ENCODE measurements at regions not wholly inside any gene's neighbourhood (a gene's known extent, or its start where the extent isn't known, plus 50 kb on each side); places are given as distances from the start of the nearest gene placed in this dataset.
"Not testable (repeated sequence)": the region's sequence is repeated elsewhere in the genome, so short reads cannot be mapped to it uniquely, and the experiment has no call there.

DNA sequence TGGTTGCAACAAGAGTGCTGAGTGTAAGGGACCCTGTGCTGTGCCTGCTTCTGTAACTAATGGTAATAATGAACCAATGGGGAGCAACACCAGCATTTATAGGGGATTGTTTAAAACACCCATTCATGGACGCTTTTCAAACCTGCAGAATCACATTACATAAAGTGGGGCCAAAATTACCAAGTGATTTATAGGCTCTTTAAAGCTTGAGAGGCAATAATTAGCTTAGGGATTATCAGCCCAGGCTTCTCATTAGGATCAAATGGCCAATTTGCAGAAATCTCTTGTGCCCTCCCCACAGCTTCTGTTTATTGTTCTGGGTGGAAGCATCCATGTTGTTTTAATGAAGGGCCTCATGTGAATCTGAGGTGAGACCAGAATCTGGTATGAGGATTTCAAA lies 125.5 kb downstream of the ZNF486 start:
- DNase-seq (ENCODE audit: low spot score) = not testable (repeated sequence)

DNA sequence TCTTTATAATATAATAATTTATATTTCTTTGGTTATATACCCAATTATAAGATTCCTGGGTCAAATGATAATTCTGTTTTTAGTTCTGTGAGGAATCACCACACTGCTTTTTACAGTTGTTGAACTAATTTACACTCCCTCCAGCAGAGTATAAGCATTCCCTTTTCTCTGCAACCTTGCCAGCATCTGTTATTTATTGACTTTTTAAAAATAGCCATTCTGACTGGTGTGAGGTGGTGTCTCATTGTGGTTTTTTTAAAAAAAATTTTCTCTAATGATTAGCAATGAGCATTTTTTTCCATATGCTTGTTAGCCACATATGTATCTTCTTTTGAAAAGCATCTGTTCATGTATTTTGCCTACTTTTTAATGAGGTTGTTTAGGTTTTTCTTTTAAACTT lies 122.2 kb downstream of the ZNF486 start:
- no peak for DNase-seq (ENCODE audit: low spot score)

DNA sequence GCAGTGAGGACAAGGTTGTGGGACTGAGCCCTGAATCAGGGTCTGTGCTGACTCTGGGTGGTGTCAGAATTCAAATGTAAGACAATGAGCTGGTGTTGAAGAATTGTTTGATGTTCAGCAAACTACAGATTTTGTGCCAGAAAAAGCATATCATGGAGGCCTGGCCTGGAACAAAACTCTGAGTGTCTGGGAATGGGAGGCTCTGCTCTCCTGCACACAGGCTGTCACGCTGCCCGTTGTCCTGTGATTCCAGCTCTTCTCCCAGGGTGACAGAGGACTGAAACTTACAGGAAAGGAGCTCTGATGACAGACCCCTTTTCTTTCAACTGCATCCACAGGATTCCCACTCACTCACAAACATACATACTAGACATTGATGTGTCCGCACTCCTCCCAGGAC lies 120.1 kb downstream of the ZNF486 start:
- no peak for DNase-seq (ENCODE audit: low spot score)

DNA sequence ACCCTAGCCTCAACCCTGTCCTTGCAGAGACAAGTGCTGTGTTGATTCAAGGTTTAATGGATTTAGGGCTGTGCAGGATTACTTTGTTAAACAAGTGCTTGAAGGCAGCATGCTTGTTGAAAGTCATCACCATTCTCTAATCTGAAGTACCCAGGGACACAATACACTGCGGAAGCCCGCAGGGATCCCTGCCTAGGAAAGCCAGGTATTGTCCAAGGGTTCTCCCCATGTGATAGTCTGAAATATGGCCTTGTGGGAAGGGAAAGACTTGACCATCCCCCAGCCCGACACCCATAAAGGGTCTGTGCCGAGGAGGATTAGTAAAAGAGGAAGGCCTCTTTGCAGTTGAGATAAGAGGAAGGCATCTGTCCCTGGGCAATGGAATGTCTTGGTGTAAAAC lies 118.9 kb downstream of the ZNF486 start:
- not testable (repeated sequence) for DNase-seq (ENCODE audit: low spot score)

DNA sequence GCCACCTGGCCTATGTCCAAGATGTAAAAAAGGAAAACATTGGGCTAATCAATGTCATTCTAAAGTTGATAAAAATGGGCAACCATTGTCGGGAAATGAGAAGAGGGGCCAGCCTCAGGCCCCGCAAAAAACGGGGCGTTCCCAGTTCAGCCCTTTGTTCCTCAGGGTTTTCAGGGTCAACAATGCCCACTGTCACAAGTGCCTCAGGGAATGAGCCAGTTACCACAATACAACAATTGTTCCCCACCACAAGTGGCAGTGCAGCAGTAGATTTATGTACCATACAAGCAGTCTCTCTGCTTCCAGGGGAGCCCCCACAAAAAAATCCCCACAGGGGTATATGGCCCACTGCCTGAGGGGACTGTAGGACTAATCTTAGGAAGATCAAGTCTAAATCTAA lies 112.5 kb downstream of the ZNF486 start:
- DNase-seq (ENCODE audit: low spot score) = no peak

DNA sequence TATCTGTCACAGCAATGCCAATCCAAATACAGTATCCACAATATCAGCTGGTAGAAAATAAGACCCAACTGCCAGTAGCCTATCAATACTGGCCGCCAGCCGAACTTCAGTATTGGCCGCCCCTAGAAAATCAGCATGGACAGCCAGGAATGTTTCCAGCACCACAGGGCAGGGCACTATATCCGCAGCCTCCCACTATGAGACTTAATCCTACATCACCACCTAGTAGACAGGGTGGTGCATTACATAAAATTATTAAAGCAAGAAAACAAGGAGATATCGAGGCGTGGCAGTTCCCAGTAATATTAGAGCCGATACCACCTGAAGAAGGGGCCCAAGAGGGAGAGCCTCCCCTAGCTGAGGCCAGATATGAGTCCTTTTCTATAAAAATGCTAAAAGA lies 111.3 kb downstream of the ZNF486 start:
- no peak for DNase-seq (ENCODE audit: low spot score)

DNA sequence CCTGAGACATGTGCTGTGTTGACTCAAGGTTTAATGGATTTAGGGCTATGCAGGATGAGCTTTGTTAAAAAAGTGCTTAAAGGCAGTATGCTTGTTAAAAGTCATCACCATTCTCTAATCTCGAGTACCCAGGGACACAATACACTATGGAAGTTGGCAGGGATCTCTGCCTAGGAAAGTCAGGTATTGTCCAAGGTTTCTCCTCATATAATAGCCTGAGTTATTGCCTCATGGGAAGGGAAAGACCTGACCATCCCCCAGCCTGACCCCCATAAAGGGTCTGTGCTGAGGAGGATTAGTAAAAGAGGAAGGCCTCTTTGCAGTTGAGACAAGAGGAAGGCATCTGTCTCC lies 109.7 kb downstream of the ZNF486 start:
- not testable (repeated sequence) for DNase-seq (ENCODE audit: low spot score)

DNA sequence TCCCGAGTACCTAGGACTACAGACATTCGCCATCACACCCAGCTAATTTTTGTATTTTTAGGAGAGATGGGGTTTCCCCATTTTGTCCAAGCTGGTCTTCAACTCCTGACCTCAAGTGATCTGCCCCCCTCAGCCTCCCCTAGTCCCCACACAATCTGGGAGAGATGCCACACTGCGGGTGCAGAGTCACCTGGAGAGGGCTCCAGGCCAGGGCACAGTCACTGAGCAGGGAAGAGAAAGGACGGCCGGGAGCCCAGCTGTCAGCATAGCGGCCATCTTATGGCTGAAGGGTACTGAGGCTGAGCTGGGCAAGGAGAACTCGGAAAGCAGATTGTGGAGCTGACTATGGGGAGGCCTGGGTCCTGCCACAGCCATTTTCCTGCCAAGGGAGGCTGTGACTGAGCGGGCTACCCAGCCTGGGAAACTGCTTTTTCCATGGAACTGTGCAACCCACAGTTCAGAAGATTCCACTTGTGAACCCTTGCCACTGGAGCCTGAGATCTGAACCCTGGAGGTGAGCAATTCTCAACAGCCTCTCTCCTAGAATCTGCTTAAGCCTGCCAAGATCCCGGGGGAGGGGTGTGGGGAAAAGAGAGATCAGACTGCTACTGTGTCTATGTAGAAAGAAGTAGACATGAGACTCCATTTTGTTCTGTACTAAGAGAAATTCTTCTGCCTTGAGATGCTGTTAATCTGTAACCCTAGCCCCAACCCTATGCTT lies 109.2 kb downstream of the ZNF486 start:
- DNase-seq (ENCODE audit: low spot score) = no peak

DNA sequence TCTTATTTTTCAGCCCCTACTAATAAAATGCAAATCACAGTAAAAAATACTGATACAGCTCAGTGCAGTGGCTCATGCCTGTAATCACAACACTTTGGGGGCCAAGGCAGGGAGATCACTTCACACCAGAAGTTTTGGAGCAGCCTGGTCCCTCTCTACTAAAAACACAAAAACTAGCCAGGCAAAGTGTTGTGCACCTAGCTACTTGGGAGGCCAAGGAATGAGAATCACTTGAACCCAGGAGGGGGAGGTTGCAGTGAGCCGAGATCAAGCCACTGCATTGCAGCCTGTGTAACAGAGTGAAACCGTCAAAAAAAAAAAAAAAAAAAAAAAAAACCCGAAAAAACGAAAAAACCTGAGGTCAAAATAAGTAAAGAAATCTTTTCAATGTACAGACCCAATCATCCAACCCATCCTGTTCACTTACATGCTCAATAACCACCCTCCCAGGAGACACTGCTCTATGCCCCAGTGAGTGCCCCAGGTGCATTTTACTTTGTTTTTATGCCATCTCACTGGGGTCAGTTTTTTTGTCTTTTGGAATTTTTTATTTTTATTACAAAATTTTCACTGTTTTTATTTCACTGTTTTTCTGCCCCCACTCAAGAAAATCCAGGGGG lies 107.0 kb downstream of the ZNF486 start:
- no peak for DNase-seq (ENCODE audit: low spot score)

DNA sequence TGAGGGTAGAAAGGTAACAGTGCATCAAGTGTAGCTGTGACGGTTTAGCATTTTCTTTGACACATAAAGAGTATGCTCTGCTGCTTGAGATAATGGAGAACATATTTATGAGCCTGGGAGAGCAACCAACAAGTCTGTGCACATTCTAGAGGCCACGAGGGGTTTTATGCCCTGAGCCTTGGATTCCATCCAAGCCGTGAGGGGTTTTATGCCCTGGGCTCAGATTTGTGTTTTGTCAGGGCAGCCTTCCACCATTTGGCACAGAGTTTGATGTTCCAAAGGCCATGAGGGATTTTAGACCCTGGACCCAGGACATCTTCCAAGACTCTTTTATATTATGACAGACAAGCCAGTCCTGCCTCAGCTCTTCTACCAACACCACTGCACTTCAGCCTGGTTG lies 106.4 kb downstream of the ZNF486 start:
- DNase-seq (ENCODE audit: low spot score) = no peak

DNA sequence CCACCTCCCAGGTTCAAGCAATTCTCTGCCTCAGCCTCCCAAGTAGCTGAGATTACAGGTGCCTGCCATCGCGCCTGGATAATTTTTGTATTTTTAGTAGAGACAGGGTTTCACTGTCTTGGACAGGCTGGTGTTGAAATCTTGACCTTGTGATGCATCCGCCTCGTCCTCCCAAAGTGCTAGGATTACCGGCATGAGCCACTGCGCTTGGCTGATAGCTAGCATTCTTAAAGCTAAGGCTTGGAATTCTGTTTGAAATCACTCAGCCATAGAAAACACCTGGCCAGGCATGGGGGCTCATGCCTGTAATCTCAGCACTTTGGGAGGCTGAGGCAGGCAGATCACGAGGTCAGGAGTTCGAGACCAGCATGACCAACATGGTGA lies 105.6 kb downstream of the ZNF486 start:
- not testable (repeated sequence) for DNase-seq (ENCODE audit: low spot score)

DNA sequence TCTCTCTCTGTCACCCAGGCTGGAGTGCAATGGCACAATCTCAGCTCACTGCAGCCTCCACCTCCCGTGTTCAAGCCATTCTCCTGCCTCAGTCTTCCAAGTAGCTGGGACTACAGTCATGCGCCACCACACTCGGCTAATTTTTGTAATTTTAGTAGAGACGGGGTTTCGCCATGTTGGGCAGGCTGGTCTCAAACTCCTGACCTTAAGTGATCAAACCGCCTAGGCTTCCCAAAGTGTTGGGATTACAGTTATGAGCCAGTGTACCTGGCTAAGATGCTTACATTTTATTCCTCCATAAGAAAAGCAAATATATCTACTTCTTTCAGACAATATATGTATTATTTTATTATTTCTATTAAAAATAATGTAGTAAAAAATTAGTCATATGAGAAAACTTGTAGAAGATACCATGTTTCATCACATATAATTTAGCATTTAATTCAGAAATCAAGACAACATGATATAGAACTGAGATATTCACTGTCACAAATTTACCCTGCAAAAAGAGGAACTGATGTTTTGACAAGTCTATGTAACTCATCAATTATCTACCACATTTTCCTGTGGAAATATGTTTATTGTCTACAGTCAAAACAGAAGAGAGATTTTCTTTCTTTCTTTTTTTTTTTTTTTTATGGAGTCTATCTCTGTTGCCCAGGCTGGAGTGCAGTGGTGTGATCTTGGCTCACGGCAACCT lies 105.1 kb downstream of the ZNF486 start:
- not testable (repeated sequence) for DNase-seq (ENCODE audit: low spot score)

DNA sequence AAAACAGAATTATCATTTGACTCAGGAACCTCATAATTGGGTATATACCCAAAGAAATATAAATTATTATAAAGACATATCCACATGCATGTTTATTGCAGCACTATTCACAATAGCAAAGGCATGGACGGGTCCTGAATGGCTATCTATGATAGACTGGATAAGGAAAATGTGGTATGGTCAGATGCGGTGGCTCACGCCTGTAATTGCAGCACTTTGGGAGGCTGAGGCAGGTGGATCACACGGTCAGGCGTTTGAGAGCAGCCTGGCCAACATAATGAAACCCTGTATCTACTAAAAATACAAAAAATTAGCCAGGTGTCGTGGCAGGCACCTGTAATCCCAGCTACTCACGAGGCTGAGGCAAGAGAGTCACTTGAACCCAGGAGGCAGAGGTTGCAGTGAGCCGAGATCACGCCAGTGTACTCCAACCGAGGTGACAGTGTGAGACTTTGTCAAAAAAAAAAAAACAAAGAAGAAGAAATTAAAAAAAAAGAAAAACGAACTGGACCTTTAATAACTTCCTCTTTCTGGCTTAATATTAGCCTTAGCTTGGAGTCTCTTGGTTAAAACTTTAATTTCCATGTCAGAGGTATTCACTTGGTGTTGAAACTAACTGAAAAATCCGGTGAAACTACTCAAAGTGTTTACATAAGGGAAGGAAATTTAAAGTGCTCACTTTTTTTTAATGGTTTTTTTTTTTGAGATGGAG lies 104.4 kb downstream of the ZNF486 start:
- DNase-seq (ENCODE audit: low spot score) = no peak

DNA sequence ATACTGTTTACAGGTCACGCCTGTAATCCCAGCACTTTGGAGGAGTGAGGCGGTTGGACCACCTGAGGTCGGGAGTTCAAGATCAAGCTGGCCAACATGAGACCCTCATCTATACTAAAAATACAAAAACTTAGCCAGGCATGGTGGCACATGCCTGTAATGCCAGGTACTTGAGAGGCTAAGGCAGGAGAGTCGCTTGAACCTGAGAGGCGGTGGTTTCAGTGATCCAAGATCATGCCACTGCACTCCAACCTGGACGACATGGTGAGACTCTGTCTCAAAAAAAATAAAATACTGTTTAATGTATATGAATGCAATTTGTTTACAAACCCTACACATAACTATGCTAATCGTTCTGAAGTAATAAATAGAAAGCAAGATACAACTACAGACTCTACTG lies 102.4 kb downstream of the ZNF486 start:
- DNase-seq (ENCODE audit: low spot score) = no peak

DNA sequence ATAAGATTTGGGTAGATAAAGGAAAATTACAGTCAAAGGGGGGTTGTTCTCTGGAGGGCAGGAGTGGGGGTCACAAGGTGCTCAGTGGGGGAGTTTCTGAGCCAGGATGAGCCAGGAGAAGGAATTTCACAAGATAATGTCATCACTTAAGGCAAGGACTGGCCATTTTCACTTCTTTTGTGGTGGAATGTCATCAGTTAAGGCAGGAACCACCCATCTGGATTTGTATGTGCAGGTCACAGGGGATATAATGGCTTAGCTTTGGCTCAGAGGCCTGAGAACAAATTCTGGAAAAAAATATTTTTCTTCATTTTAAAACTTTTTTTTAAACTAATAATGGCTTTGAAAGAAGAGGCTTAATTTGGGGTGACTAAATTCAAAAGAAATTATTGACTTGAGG lies 94.5 kb downstream of the ZNF486 start:
- not testable (repeated sequence) for DNase-seq (ENCODE audit: low spot score)

DNA sequence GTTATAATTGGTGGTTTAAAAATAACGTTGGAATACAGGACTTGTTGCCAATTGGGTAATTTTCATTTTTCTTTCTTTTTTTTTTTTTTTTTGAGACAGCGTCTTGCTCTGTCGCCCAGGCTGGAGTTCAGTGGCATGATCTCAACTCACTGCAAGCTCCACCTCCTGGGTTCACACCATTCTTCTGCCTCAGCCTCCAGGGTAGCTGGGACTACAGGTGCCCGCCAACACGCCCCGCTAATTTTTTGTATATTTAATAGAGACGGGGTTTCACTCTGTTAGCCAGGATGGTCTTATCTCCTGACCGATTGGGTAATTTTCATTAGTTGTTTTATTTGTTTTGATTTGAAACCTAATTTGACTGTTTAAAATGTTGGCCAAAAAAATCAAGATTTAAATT lies 93.7 kb downstream of the ZNF486 start:
- not testable (repeated sequence) for DNase-seq (ENCODE audit: low spot score)

DNA sequence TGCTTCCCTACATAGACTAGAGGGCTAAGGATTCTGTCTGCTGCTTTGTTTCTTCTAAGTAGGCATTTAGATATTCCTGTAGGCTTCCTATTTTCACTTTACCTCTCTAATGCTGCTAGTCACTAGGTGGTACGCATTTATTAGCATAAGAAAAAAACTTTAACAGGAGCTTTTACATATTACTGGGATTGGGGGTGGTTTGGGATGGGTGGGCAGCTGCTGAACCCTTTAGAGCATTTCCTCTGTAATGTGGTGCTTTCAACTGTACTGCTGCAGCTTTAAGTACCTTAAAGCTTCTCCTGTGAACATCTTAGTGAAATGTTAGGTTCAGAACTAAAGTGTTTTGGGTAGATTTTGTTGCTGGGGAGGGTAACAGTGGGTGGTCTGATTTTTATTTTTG lies 92.6 kb downstream of the ZNF486 start:
- DNase-seq (ENCODE audit: low spot score) = no peak

DNA sequence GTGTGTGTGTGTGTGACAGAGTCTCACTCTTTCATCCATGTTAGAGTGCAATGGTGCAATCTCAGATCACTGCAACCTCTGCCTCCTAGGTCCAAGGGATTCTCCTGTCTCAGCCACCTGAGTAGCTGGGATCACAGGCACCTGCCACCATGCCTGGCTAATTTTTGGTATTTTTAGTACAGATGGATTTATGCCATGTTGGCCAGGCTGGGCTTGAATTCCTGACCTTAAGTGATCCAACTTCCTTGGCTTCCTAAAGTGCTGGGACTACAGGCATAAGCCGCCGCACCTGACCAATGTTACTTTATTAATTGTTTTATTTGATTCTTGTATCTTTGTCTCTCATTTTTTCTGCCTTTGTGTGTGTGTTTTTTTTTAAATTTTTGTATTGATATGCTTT lies 89.6 kb downstream of the ZNF486 start:
- DNase-seq (ENCODE audit: low spot score) = no peak

DNA sequence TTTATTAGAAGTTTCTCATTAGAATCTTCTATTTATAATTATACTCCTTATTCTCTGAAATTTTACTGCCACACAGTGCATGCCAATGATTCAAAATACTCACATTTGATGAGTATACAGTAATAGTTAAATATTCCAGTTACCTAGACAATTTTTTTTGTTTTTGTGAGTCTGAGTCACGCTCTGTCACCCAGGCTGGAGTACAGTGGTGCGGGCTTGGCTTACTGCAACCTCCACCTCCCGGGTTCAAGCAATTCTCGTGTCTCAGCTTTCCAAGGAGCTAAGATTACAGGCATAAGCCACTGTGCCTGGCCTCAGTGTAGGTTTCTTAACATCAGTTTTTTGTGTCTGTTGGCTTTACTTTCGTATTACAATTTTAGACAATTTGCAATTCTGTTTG lies 87.1 kb downstream of the ZNF486 start:
- no peak for DNase-seq (ENCODE audit: low spot score)

DNA sequence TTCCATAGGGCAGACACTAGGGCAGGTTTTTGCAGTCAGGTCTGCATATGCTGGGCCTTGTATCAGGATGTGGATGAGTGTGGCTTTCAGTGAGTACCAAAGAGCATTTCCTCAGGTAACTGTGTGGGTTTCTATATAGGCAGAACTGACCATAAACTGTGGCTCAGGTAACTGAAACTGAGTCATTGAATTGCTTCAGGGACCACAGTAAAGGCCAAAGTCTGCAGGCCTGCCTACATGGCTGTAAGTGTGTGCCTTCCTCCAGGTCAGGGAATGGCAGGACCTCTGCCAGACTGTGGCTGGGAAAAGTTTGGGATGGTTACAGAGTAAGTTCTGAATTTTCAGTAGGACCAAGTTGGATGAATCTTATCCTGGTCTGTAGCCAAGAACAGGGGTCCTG lies 85.6 kb downstream of the ZNF486 start:
- DNase-seq (ENCODE audit: low spot score) = no peak

DNA sequence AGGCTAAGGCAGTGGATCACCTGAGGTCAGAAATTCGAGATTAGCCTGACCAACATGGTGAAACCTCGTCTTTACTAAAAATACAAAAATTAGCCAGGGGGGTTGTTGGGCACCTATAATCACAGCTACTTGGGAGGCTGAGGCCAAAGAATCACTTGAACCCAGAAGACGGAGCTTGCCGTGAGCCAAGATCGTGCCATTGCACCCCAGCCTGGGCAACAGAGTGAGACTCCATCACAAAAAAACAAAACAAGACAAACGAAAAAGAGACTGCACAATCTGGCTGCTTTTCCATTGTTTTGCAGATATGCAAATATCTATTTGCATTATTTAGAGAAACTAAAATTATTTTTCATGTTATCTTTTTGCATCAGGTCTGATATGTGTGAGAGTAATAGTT lies 83.6 kb downstream of the ZNF486 start:
- DNase-seq (ENCODE audit: low spot score) = no peak

DNA sequence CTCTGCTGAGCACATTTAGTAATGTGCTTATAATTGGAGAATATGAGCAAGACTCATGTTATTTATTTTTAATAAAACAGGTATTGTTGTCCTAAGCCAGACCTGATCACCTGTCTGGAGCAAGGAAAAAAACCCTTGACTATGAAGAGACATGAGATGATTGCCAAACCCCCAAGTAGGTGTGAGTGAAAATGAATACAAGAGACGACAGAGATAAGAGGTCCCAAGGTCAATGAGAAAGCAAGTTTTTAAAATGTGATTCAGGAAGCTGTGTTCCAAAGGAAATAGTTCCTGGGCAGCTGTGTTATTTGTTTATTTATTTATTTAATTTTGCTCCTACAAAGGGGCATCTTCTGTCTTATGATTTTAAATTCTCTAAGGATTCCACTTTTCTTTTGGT lies 83.1 kb downstream of the ZNF486 start:
- no peak for DNase-seq (ENCODE audit: low spot score)
